Activated T-cell treated with anti-CD3 and anti-CD28 coated beads, Interleukin-2, amount 50 U/mL, for 4 hours (primary cell): ENCODE measurements at regions not wholly inside any gene's neighbourhood (a gene's known extent, or its start where the extent isn't known, plus 50 kb on each side); places are given as distances from the start of the nearest gene placed in this dataset.

Experiments used
- ATAC-seq, 2 donors: fragments of 200-7000 bp; cut with Tn5 transposase; one replicate each; pipeline ENCODE4 v1.10.0; 2021
- DNase-seq: peaks from one replicate; pipeline ENCODE4 v3.0.0-alpha.2; 2020
- H3K27me3 Mint-ChIP-seq: one replicate; pipeline ENCODE4 v1.8.0; 2021; ENCODE audit warnings: low read depth, mixed read lengths
- H3K36me3 Mint-ChIP-seq: one replicate; pipeline ENCODE4 v1.8.0; 2022; ENCODE audit warnings: mixed read lengths; ENCODE audit not compliant: insufficient read depth
- H3K4me1 Mint-ChIP-seq: one replicate; pipeline ENCODE4 v1.8.0; 2021; ENCODE audit warnings: low read depth, mixed read lengths
- H3K4me3 Mint-ChIP-seq: one replicate; pipeline ENCODE4 v1.8.0; 2021; ENCODE audit warnings: mild to moderate bottlenecking, moderate library complexity, mixed read lengths
- H3K9me3 Mint-ChIP-seq: one replicate; pipeline ENCODE4 v1.8.0; 2021; ENCODE audit warnings: mixed read lengths

- DNase-seq (no peak), ATAC-seq (no peak)
- Mint-ChIP-seq H3K4me1 (no peaks in the 10 kb centered on the region), H3K4me3 (no peak overlapping the region), H3K27me3 (no peaks in the 10 kb centered on the region), H3K9me3 (peaks cover 20% of the 10 kb centered on the region), H3K36me3 (no peaks in the 10 kb centered on the region)
These were observed 1712.4 kb upstream of the TENM3 start for GRCh38 chr4:180530787-180531186.

- no peak for DNase-seq
- no peak overlapping the region for H3K4me3 Mint-ChIP-seq
- H3K4me1 Mint-ChIP-seq = no peaks in the 10 kb centered on the region
- ATAC-seq = no peak
- H3K9me3 Mint-ChIP-seq = peaks cover 16% of the 10 kb centered on the region
- no peaks in the 10 kb centered on the region for H3K27me3 Mint-ChIP-seq
- no peaks in the 10 kb centered on the region for H3K36me3 Mint-ChIP-seq
These were observed 1710.5 kb upstream of the TENM3 start for GRCh38 chr4:180532691-180533090.

GRCh38 chr4:180538384-180539057, 1704.7 kb upstream of the TENM3 start:
- H3K4me3 Mint-ChIP-seq = no peak overlapping the region

GRCh38 chr4:180539284-180539683, 1703.9 kb upstream of the TENM3 start:
- no peak for ATAC-seq
- no peak overlapping the region for H3K4me3 Mint-ChIP-seq
- H3K36me3 Mint-ChIP-seq = no peaks in the 10 kb centered on the region
- H3K9me3 Mint-ChIP-seq = peaks cover 11% of the 10 kb centered on the region
- H3K27me3 Mint-ChIP-seq = no peaks in the 10 kb centered on the region
- no peaks in the 10 kb centered on the region for H3K4me1 Mint-ChIP-seq
- no peak for DNase-seq

More at GRCh38 chr4:180538384-180539057, 1704.7 kb upstream of the TENM3 start:
- DNase-seq (no peak), ATAC-seq (no peak)
- peaks cover 11% of the 10 kb centered on the region for H3K9me3 Mint-ChIP-seq
- H3K27me3 Mint-ChIP-seq = no peaks in the 10 kb centered on the region
- H3K36me3 Mint-ChIP-seq = no peaks in the 10 kb centered on the region
- no peaks in the 10 kb centered on the region for H3K4me1 Mint-ChIP-seq

- ATAC-seq (no peak), DNase-seq (no peak)
- H3K4me3 Mint-ChIP-seq = no peak overlapping the region
- H3K4me1 Mint-ChIP-seq = no peaks in the 10 kb centered on the region
- H3K9me3 Mint-ChIP-seq = peaks cover 11% of the 10 kb centered on the region
- H3K36me3 Mint-ChIP-seq = no peaks in the 10 kb centered on the region
- no peaks in the 10 kb centered on the region for H3K27me3 Mint-ChIP-seq
These were observed 1701.5 kb upstream of the TENM3 start for GRCh38 chr4:180541678-180542077.

- H3K27me3 Mint-ChIP-seq = no peaks in the 10 kb centered on the region
- ATAC-seq = no peak
- H3K36me3 Mint-ChIP-seq = no peaks in the 10 kb centered on the region
- DNase-seq = no peak
- no peak overlapping the region for H3K4me3 Mint-ChIP-seq
- H3K4me1 Mint-ChIP-seq = no peaks in the 10 kb centered on the region
- peaks cover 11% of the 10 kb centered on the region for H3K9me3 Mint-ChIP-seq
These were observed 1700.6 kb upstream of the TENM3 start for GRCh38 chr4:180542445-180543100.

- no peak for DNase-seq
- ATAC-seq = no peak
- Mint-ChIP-seq H3K9me3 (no peaks in the 10 kb centered on the region), H3K4me3 (no peak overlapping the region), H3K4me1 (no peaks in the 10 kb centered on the region), H3K36me3 (no peaks in the 10 kb centered on the region), H3K27me3 (no peaks in the 10 kb centered on the region)
These were observed 1693.1 kb upstream of the TENM3 start for GRCh38 chr4:180550106-180550505.

- Mint-ChIP-seq H3K36me3 (no peaks in the 10 kb centered on the region), H3K4me1 (no peaks in the 10 kb centered on the region), H3K9me3 (peaks cover 3% of the 10 kb centered on the region), H3K27me3 (no peaks in the 10 kb centered on the region), H3K4me3 (no peak overlapping the region)
- ATAC-seq (no peak), DNase-seq (no peak)
These were observed 1685.9 kb upstream of the TENM3 start for GRCh38 chr4:180557348-180557747.

GRCh38 chr4:180557950-180558349, 1685.3 kb upstream of the TENM3 start:
- Mint-ChIP-seq H3K36me3 (no peaks in the 10 kb centered on the region), H3K9me3 (peaks cover 3% of the 10 kb centered on the region)

GRCh38 chr4:180558427-180558826, 1684.8 kb upstream of the TENM3 start:
- Mint-ChIP-seq H3K27me3 (no peaks in the 10 kb centered on the region), H3K36me3 (no peaks in the 10 kb centered on the region), H3K9me3 (peaks cover 3% of the 10 kb centered on the region), H3K4me1 (no peaks in the 10 kb centered on the region), H3K4me3 (no peak overlapping the region)
- ATAC-seq (no peak), DNase-seq (no peak)

More at GRCh38 chr4:180557950-180558349, 1685.3 kb upstream of the TENM3 start:
- H3K4me1 Mint-ChIP-seq = no peaks in the 10 kb centered on the region
- ATAC-seq (no peak), DNase-seq (no peak)
- H3K4me3 Mint-ChIP-seq = no peak overlapping the region
- no peaks in the 10 kb centered on the region for H3K27me3 Mint-ChIP-seq

- Mint-ChIP-seq H3K4me1 (no peaks in the 10 kb centered on the region), H3K9me3 (peaks cover 7% of the 10 kb centered on the region), H3K27me3 (no peaks in the 10 kb centered on the region), H3K4me3 (no peak overlapping the region), H3K36me3 (no peaks in the 10 kb centered on the region)
- ATAC-seq (no peak), DNase-seq (no peak)
These were observed 1682.3 kb upstream of the TENM3 start for GRCh38 chr4:180560896-180561295.

GRCh38 chr4:180564026-180564425, 1679.2 kb upstream of the TENM3 start:
- H3K9me3 Mint-ChIP-seq = peaks cover 9% of the 10 kb centered on the region

GRCh38 chr4:180564448-180564847, 1678.8 kb upstream of the TENM3 start:
- H3K27me3 Mint-ChIP-seq = no peaks in the 10 kb centered on the region

More at GRCh38 chr4:180564026-180564425, 1679.2 kb upstream of the TENM3 start:
- no peak for ATAC-seq
- no peak for DNase-seq
- Mint-ChIP-seq H3K4me3 (no peak overlapping the region), H3K27me3 (no peaks in the 10 kb centered on the region), H3K4me1 (no peaks in the 10 kb centered on the region), H3K36me3 (no peaks in the 10 kb centered on the region)

GRCh38 chr4:180565856-180566431, 1677.3 kb upstream of the TENM3 start:
- ATAC-seq = no peak
- H3K4me3 Mint-ChIP-seq = no peak overlapping the region
- peaks cover 12% of the 10 kb centered on the region for H3K9me3 Mint-ChIP-seq
- H3K4me1 Mint-ChIP-seq = no peaks in the 10 kb centered on the region
- H3K27me3 Mint-ChIP-seq = no peaks in the 10 kb centered on the region
- H3K36me3 Mint-ChIP-seq = no peaks in the 10 kb centered on the region
- no peak for DNase-seq

More at GRCh38 chr4:180564448-180564847, 1678.8 kb upstream of the TENM3 start:
- no peak for DNase-seq
- no peak for ATAC-seq
- H3K4me3 Mint-ChIP-seq = no peak overlapping the region
- no peaks in the 10 kb centered on the region for H3K36me3 Mint-ChIP-seq
- H3K4me1 Mint-ChIP-seq = no peaks in the 10 kb centered on the region
- H3K9me3 Mint-ChIP-seq = peaks cover 9% of the 10 kb centered on the region

GRCh38 chr4:180566492-180566891, 1676.7 kb upstream of the TENM3 start:
- DNase-seq (no peak), ATAC-seq (no peak)
- Mint-ChIP-seq H3K4me3 (no peak overlapping the region), H3K36me3 (no peaks in the 10 kb centered on the region), H3K9me3 (peaks cover 13% of the 10 kb centered on the region), H3K4me1 (no peaks in the 10 kb centered on the region), H3K27me3 (no peaks in the 10 kb centered on the region)
